HFFc6 (cell line): ENCODE measurements at regions not wholly inside any gene's neighbourhood (a gene's known extent, or its start where the extent isn't known, plus 50 kb on each side); places are given as distances from the start of the nearest gene placed in this dataset.

ENCODE experiments used
- DNase-seq: peaks from one replicate; pipeline ENCODE4 v3.0.0-alpha.2; 2018
- H3K27ac Mint-ChIP-seq: 2 replicates; pipeline ENCODE4 v1.8.0; 2020; ENCODE audit warnings: mild to moderate bottlenecking, mixed read lengths
- H3K27me3 Mint-ChIP-seq: 2 replicates; pipeline ENCODE4 v1.8.0; 2021; ENCODE audit warnings: mild to moderate bottlenecking, moderate library complexity, mixed read lengths; ENCODE audit not compliant: insufficient read depth
- H3K36me3 Mint-ChIP-seq: 2 replicates; pipeline ENCODE4 v1.8.0; 2021; ENCODE audit warnings: low read depth, mixed read lengths
- H3K4me1 Mint-ChIP-seq: 2 replicates; pipeline ENCODE4 v1.8.0; 2020; ENCODE audit warnings: low read depth, mixed read lengths
- H3K4me3 Mint-ChIP-seq: 2 replicates; pipeline ENCODE4 v1.8.0; 2020; ENCODE audit warnings: mild to moderate bottlenecking, moderate library complexity, mixed read lengths
- H3K9me3 Mint-ChIP-seq: 2 replicates; pipeline ENCODE4 v1.8.0; 2020; ENCODE audit warnings: mild to moderate bottlenecking, mixed read lengths
- CTCF ChIP-seq: fragments of 200-600 bp; sonication (generic); IDR thresholded peaks from 2 replicates; pipeline ENCODE4 v1.5.0; 2021; ENCODE audit warnings: antibody characterized with exemption, mild to moderate bottlenecking

GRCh38 chr5:173771121-173771724, 116.9 kb upstream of the CPEB4 start:
- Mint-ChIP-seq H3K27me3 (peaks cover 7% of the 10 kb centered on the region), H3K36me3 (no peaks in the 10 kb centered on the region; the same call in 1 of the 2 replicates), H3K4me1 (no peaks in the 10 kb centered on the region), H3K4me3 (no peak overlapping the region), H3K27ac (no peak overlapping the region), H3K9me3 (no peaks in the 10 kb centered on the region)
- TF ChIP-seq CTCF, result no peak
- no peak for DNase-seq

- Mint-ChIP-seq H3K9me3 (no peaks in the 10 kb centered on the region), H3K4me3 (no peak overlapping the region), H3K36me3 (no peaks in the 10 kb centered on the region; the same call in 1 of the 2 replicates), H3K27ac (no peak overlapping the region), H3K4me1 (no peaks in the 10 kb centered on the region), H3K27me3 (peaks cover 7% of the 10 kb centered on the region)
- DNase-seq, result no peak
- no peak for TF ChIP-seq CTCF
Measured at GRCh38 chr5:173771725-173772383, 116.3 kb upstream of the CPEB4 start.

- DNase-seq, result no peak
- H3K27ac Mint-ChIP-seq, result no peak overlapping the region
- no peak overlapping the region for H3K4me3 Mint-ChIP-seq
- H3K9me3 Mint-ChIP-seq, result no peaks in the 10 kb centered on the region
- H3K36me3 Mint-ChIP-seq, result no peaks in the 10 kb centered on the region; the same call in 1 of the 2 replicates
- peaks cover 7% of the 10 kb centered on the region for H3K27me3 Mint-ChIP-seq
- TF ChIP-seq CTCF, result no peak
- no peaks in the 10 kb centered on the region for H3K4me1 Mint-ChIP-seq
Measured at GRCh38 chr5:173772384-173773059, 115.6 kb upstream of the CPEB4 start.

GRCh38 chr5:173774271-173774761, 113.8 kb upstream of the CPEB4 start:
- Mint-ChIP-seq H3K27me3 (peaks cover 6% of the 10 kb centered on the region), H3K4me3 (no peak overlapping the region), H3K27ac (no peak overlapping the region), H3K36me3 (no peaks in the 10 kb centered on the region; the same call in 1 of the 2 replicates), H3K4me1 (peaks cover 10% of the 10 kb centered on the region; the same call in 1 of the 2 replicates), H3K9me3 (no peaks in the 10 kb centered on the region)
- DNase-seq, result no peak
- no peak for TF ChIP-seq CTCF

- no peaks in the 10 kb centered on the region; the same call in 1 of the 2 replicates for H3K27me3 Mint-ChIP-seq
- H3K4me3 Mint-ChIP-seq, result no peak overlapping the region
- H3K4me1 Mint-ChIP-seq, result peaks cover 17% of the 10 kb centered on the region
- DNase-seq, result no peak
- no peaks in the 10 kb centered on the region for H3K36me3 Mint-ChIP-seq
- H3K27ac Mint-ChIP-seq, result no peak overlapping the region
- no peak for TF ChIP-seq CTCF
- no peaks in the 10 kb centered on the region for H3K9me3 Mint-ChIP-seq
Measured at GRCh38 chr5:173775261-173776197, 112.6 kb upstream of the CPEB4 start.
